H1 (cell line): ENCODE measurements at regions not wholly inside any gene's neighbourhood (a gene's known extent, or its start where the extent isn't known, plus 50 kb on each side); places are given as distances from the start of the nearest gene placed in this dataset.
A peak's percentile ranks its signal among the peaks of the same experiment; 100 is the strongest.

Source experiments
- CTCF ChIA-PET: fragments of 300-600 bp; sonication (Branson Sonifier 250); formaldehyde crosslinking; loops from one replicate; lab custom pipeline; 2021; ENCODE audit not compliant: partially characterized antibody; lab: Charles Lee
- POLR2A ChIA-PET: fragments of 300-600 bp; sonication (Branson Sonifier 250); formaldehyde crosslinking; loops from one replicate; lab custom pipeline; 2021; ENCODE audit warnings: inconsistent platforms; ENCODE audit not compliant: partially characterized antibody; lab: Charles Lee
- DNase-seq, 2 experiments: peaks; one replicate each; pipeline versions ENCODE4 v3.0.0 to v3.0.0-alpha.2; 2010 to 2022; ENCODE audit warnings: low spot score in 2 of 2, low read depth in 1 of 2, mixed read lengths in 1 of 2
- FAIRE-seq: peaks from 2 replicates; lab custom pipeline; 2011; peaks lifted over from hg19 to GRCh38; lab: Jason Lieb, UNC
- H2AFZ ChIP-seq: 2 replicates; pipeline ENCODE4 v1.8.1; 2012; ENCODE audit warnings: low read length, inconsistent platforms
- H2AK5ac ChIP-seq: 2 replicates; pipeline ENCODE4 v1.6.1; 2013; ENCODE audit warnings: low read depth, low read length
- H2BK120ac ChIP-seq: replicated peaks from 2 replicates; pipeline ENCODE3; 2013; ENCODE audit warnings: low read depth, low read length, inconsistent platforms
- H2BK12ac ChIP-seq: 2 replicates; pipeline ENCODE4 v1.6.1; 2013; ENCODE audit warnings: low read depth, low read length
- H2BK15ac ChIP-seq: 2 replicates; pipeline ENCODE4 v1.6.1; 2013; ENCODE audit warnings: low read length
- H2BK20ac ChIP-seq: 2 replicates; pipeline ENCODE4 v1.6.1; 2013; ENCODE audit warnings: low read length
- H2BK5ac ChIP-seq: 2 replicates; pipeline ENCODE4 v1.6.1; 2013; ENCODE audit warnings: low read depth, low read length
- H3K14ac ChIP-seq: 2 replicates; pipeline ENCODE4 v1.6.1; 2013; ENCODE audit warnings: inconsistent platforms; ENCODE audit not compliant: insufficient read length
- H3K18ac ChIP-seq: 2 replicates; pipeline ENCODE4 v1.6.1; 2013; ENCODE audit warnings: low read length; ENCODE audit errors: extremely low read depth
- H3K23ac ChIP-seq: 2 replicates; pipeline ENCODE4 v1.6.1; 2013; ENCODE audit warnings: inconsistent platforms; ENCODE audit not compliant: insufficient read length
- H3K23me2 ChIP-seq: 2 replicates; pipeline ENCODE4 v1.6.1; 2013; ENCODE audit warnings: low read depth, low read length
- H3K27ac ChIP-seq: 2 replicates; pipeline ENCODE4 v1.6.1; 2011; ENCODE audit warnings: low read depth, low read length, inconsistent platforms
- H3K27me3 ChIP-seq, 4 experiments: replicated peaks in 1 of 4; 1 replicate in 1 of 4; 2 replicates in 3 of 4; pipeline versions ENCODE4 v1.6.1 to v1.8.1; 2011 to 2013; ENCODE audit warnings: low read length in 3 of 4, mild to moderate bottlenecking in 3 of 4, inconsistent platforms in 2 of 4, mixed read lengths in 2 of 4, moderate library complexity in 1 of 4; ENCODE audit not compliant: control insufficient read depth in 3 of 4, insufficient read depth in 3 of 4; ENCODE audit errors: extremely low read depth in 1 of 4
- H3K36me3 ChIP-seq, 4 experiments: 2 replicates each; pipeline versions ENCODE4 v1.6.1 to v1.8.1; 2011 to 2013; ENCODE audit warnings: mild to moderate bottlenecking in 4 of 4, low read length in 3 of 4, moderate library complexity in 2 of 4, control low read depth in 1 of 4, inconsistent platforms in 1 of 4; ENCODE audit not compliant: insufficient read depth in 4 of 4, control insufficient read depth in 2 of 4
- H3K4ac ChIP-seq: replicated peaks from 2 replicates; pipeline ENCODE3; 2013; ENCODE audit warnings: low read length, low read depth, mixed read lengths, inconsistent platforms; ENCODE audit not compliant: insufficient read length
- H3K4me1 ChIP-seq, 4 experiments: replicated peaks in 1 of 4; 1 replicate in 1 of 4; 2 replicates in 3 of 4; pipeline versions ENCODE4 v1.6.1 to v1.8.1; 2011 to 2013; ENCODE audit warnings: low read length in 3 of 4, inconsistent platforms in 2 of 4, mixed read lengths in 1 of 4; ENCODE audit not compliant: insufficient read depth in 4 of 4, control insufficient read depth in 3 of 4
- H3K4me2 ChIP-seq, 2 experiments: 2 replicates each; pipeline versions ENCODE4 v1.6.1 to v1.8.1; 2011 to 2013; ENCODE audit warnings: low read depth in 2 of 2, low read length in 2 of 2, control low read depth in 1 of 2, inconsistent platforms in 1 of 2, mild to moderate bottlenecking in 1 of 2; ENCODE audit not compliant: insufficient read depth in 1 of 2
- H3K4me3 ChIP-seq, 4 experiments: fragments of 200-600, 300-600 bp in 1 of 4; sonication (generic), shearing (Covaris generic), sonication (Bioruptor Twin) in 1 of 4; 2 replicates each; pipeline versions ENCODE4 v1.5.1 to v1.8.1; 2011 to 2016; ENCODE audit warnings: low read length in 4 of 4, low read depth in 3 of 4, control low read depth in 2 of 4, inconsistent platforms in 2 of 4, mild to moderate bottlenecking in 2 of 4, mixed read lengths in 1 of 4, moderate library complexity in 1 of 4; ENCODE audit not compliant: insufficient read depth in 2 of 4; ENCODE audit errors: extremely low read depth in 1 of 4
- H3K56ac ChIP-seq: replicated peaks from 2 replicates; pipeline ENCODE3; 2013; ENCODE audit warnings: low read depth, mild to moderate bottlenecking, mixed read lengths, low read length, inconsistent platforms; ENCODE audit not compliant: insufficient read length
- H3K79me1 ChIP-seq: 2 replicates; pipeline ENCODE4 v1.6.1; 2013; ENCODE audit warnings: low read depth, low read length, control low read depth
- H3K79me2 ChIP-seq, 2 experiments: 2 replicates each; pipeline versions ENCODE4 v1.6.1 to v1.8.1; 2012 to 2013; ENCODE audit warnings: low read length in 2 of 2, mild to moderate bottlenecking in 2 of 2, inconsistent platforms in 1 of 2; ENCODE audit not compliant: insufficient read depth in 2 of 2, control insufficient read depth in 1 of 2
- H3K9ac ChIP-seq, 4 experiments: replicated peaks in 1 of 4; 1 replicate in 1 of 4; 2 replicates in 3 of 4; pipeline versions ENCODE4 v1.6.1 to v1.8.1; 2011 to 2013; ENCODE audit warnings: low read depth in 3 of 4, low read length in 3 of 4, control low read depth in 2 of 4, mild to moderate bottlenecking in 2 of 4, moderate library complexity in 2 of 4, inconsistent platforms in 1 of 4; ENCODE audit errors: extremely low read depth in 1 of 4
- H3K9me3 ChIP-seq, 2 experiments: 2 replicates each; pipeline versions ENCODE4 v1.6.1 to v1.8.1; 2012 to 2013; ENCODE audit warnings: mild to moderate bottlenecking in 2 of 2, moderate library complexity in 2 of 2, control low read depth in 1 of 2, inconsistent platforms in 1 of 2, low read depth in 1 of 2, low read length in 1 of 2, mixed read lengths in 1 of 2; ENCODE audit not compliant: insufficient read depth in 2 of 2
- H4K20me1 ChIP-seq, 2 experiments: replicated peaks in 1 of 2; 2 replicates each; pipeline versions ENCODE3 to v1.8.1; 2011 to 2013; ENCODE audit warnings: inconsistent platforms in 2 of 2, low read length in 2 of 2, mild to moderate bottlenecking in 1 of 2; ENCODE audit not compliant: insufficient read depth in 2 of 2, control insufficient read depth in 1 of 2
- H4K5ac ChIP-seq: 2 replicates; pipeline ENCODE4 v1.6.1; 2013; ENCODE audit warnings: low read length, low read depth, mixed read lengths, inconsistent platforms; ENCODE audit not compliant: insufficient read length
- H4K8ac ChIP-seq: 2 replicates; pipeline ENCODE4 v1.8.0; 2013; ENCODE audit warnings: mild to moderate bottlenecking, moderate library complexity, low read length, inconsistent platforms; ENCODE audit not compliant: insufficient read depth; ENCODE audit errors: extremely low read depth
- H4K91ac ChIP-seq: replicated peaks from 2 replicates; pipeline ENCODE3; 2013; ENCODE audit warnings: low read length, mixed read lengths, inconsistent platforms; ENCODE audit not compliant: insufficient read length
- BRCA1 ChIP-seq: IDR thresholded peaks from 2 replicates; pipeline ENCODE4 v1.6.1; 2012; ENCODE audit warnings: low read depth, low read length, improper control_type of control experiment
- CBX8 ChIP-seq: fragments of 300-800, 300-1000 bp; sonication (generic); IDR thresholded peaks from 2 replicates; pipeline ENCODE4 v1.7.1; 2016; ENCODE audit warnings: low read depth, low read length, borderline replicate concordance
- EZH2 ChIP-seq: fragments of 200-600 bp; sonication (generic); IDR thresholded peaks from 2 replicates; pipeline ENCODE4 v1.7.1; 2012; ENCODE audit warnings: low read depth, mild to moderate bottlenecking, moderate library complexity, low read length, inconsistent platforms; ENCODE audit not compliant: severe bottlenecking
- GTF2F1 ChIP-seq: IDR thresholded peaks from 2 replicates; pipeline ENCODE4 v1.6.1; 2012; ENCODE audit warnings: low read depth, low read length, improper control_type of control experiment, borderline replicate concordance
- HDAC2 ChIP-seq, 2 experiments: fragments of 300-600 bp in 1 of 2; sonication (generic) in 1 of 2; IDR thresholded peaks; 2 replicates each; pipeline ENCODE4 v1.6.1; 2011 to 2012; ENCODE audit warnings: low read depth in 2 of 2, low read length in 2 of 2, mild to moderate bottlenecking in 2 of 2, moderate library complexity in 2 of 2, borderline replicate concordance in 1 of 2, inconsistent platforms in 1 of 2
- JUN ChIP-seq: IDR thresholded peaks from 2 replicates; pipeline ENCODE4 v1.6.1; 2011; ENCODE audit warnings: low read depth, mild to moderate bottlenecking, improper control_type of control experiment, low read length
- POU5F1 ChIP-seq: IDR thresholded peaks from 2 replicates; pipeline ENCODE4 v1.6.1; 2011; ENCODE audit warnings: low read depth, mild to moderate bottlenecking, low read length, moderate library complexity
- RNF2 ChIP-seq: fragments of 200-900, 300-1000 bp; sonication (generic); IDR thresholded peaks from 2 replicates; pipeline ENCODE4 v1.7.1; 2016; ENCODE audit warnings: borderline replicate concordance, low read depth, mild to moderate bottlenecking, antibody characterized with exemption, low read length; ENCODE audit not compliant: poor library complexity, severe bottlenecking; ENCODE audit errors: missing control alignments
- WGBS, 2 experiments: shearing (Covaris generic) in 1 of 2; methylation state at CpG; one replicate each; pipeline versions ENCODE4 v1.1.6 to v1.1.7; 2013 to 2015; ENCODE audit warnings: low lambda C conversion rate in 2 of 2, mixed read lengths in 2 of 2, inconsistent platforms in 1 of 2, low coverage in 1 of 2, missing lambda C conversion rate in 1 of 2; ENCODE audit not compliant: insufficient replicate concordance in 2 of 2, insufficient coverage in 1 of 2, insufficient read length in 1 of 2; ENCODE audit errors: extremely low coverage in 1 of 2, missing lambda C conversion rate in 1 of 2; 5-methylcytosine and 5-hydroxymethylcytosine counted together
- TF ChIP-seq, protein P1 (sequence below): IDR thresholded peaks from 2 replicates; pipeline ENCODE4 v1.6.1; 2012; ENCODE audit warnings: inconsistent platforms
- TF ChIP-seq, protein P2 (sequence below): IDR thresholded peaks from 2 replicates; pipeline ENCODE4 v1.6.1; 2012; ENCODE audit warnings: low read length, inconsistent platforms

DNA sequence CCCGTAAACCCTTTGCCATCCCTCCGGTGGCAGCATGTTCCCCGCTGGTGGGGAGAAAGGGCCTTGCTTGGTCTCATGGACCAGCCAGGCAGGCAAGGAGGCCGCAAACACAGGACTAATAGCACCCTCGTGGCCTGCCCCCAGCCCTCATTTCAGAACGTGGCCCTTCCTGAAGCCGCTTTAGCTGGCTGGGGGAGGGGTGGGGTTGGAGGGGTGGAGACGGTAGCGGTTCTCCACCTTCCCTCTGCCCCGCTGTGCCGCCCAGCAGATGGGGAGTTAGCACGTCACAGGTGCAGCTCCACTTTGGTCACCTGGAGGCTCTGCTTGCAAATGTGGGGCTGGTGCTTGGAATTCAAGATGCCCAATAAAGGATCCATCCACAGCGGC, 59.3 kb upstream of the URI1 start:
- Histone ChIP-seq H3K4me2 (peak overlapping the region in 1 of 2 experiments; percentile 28; a peak in 1 of 4 replicates), H3K9ac (no peak overlapping the region), H4K8ac (no peak overlapping the region), H4K91ac (no peak overlapping the region), H3K27me3 (no peaks in the 10 kb centered on the region), H2BK15ac (no peak overlapping the region), H2BK20ac (0 out of 2 replicates have a peak overlapping the region, but pooled peaks have one; percentile 40), H3K23me2 (no peaks in the 10 kb centered on the region; the same call in 1 of the 2 replicates), H3K36me3 (no peaks in the 10 kb centered on the region), H2BK5ac (no peak overlapping the region), H2AFZ (peak overlapping the region; percentile 58; the same call in 1 of the 2 replicates), H3K79me2 (no peaks in the 10 kb centered on the region), H3K18ac (no peak overlapping the region), H3K4ac (no peak overlapping the region), H3K4me3 (no peak overlapping the region), H3K23ac (no peak overlapping the region), H3K9me3 (no peaks in the 10 kb centered on the region), H3K56ac (no peak overlapping the region), H3K79me1 (no peaks in the 10 kb centered on the region), H2BK12ac (no peak overlapping the region; the same call in 1 of the 2 replicates), H4K20me1 (no peaks in the 10 kb centered on the region), H2BK120ac (no peak overlapping the region), H3K4me1 (peaks cover 0 to 8% (median 1%) of the 10 kb centered on the region in 4 experiments; a peak in 3 of 7 replicates), H4K5ac (no peak overlapping the region), H3K27ac (no peak overlapping the region), H2AK5ac (no peak overlapping the region), H3K14ac (no peak overlapping the region)
- CTCF ChIA-PET, result interaction anchor here (1.1 to 2.3 kb wide), 6 partner anchors 8 to 225 kb away, joined by 3 to 9 read pairs (median 3); no protein-coding TSS in a partner anchor
- 67% methylated on average over 13 of the region's 13 CpGs; no CpG with 5 or more reads in 1 of the 2 experiments for WGBS, 2 experiments
- FAIRE-seq (no peak), DNase-seq (peak in 1 of 2 experiments; percentile 53)
- POLR2A ChIA-PET, result interaction anchor here (1.2 kb wide), 1 partner anchor 76 kb away, joined by 3 read pairs; no protein-coding TSS in a partner anchor
- TF ChIP-seq HDAC2 (IDR thresholded peaks at IDR 0.05; ENCODE audit: borderline replicate concordance in 1 of 2, low read depth in 2 of 2, low read length in 2 of 2), result no peak
- TF ChIP-seq RNF2, result no peak
- TF ChIP-seq, protein P1, sequence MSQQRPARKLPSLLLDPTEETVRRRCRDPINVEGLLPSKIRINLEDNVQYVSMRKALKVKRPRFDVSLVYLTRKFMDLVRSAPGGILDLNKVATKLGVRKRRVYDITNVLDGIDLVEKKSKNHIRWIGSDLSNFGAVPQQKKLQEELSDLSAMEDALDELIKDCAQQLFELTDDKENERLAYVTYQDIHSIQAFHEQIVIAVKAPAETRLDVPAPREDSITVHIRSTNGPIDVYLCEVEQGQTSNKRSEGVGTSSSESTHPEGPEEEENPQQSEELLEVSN, result no peak
- TF ChIP-seq POU5F1, result no peak
- no peak for TF ChIP-seq BRCA1
- TF ChIP-seq, protein P2, sequence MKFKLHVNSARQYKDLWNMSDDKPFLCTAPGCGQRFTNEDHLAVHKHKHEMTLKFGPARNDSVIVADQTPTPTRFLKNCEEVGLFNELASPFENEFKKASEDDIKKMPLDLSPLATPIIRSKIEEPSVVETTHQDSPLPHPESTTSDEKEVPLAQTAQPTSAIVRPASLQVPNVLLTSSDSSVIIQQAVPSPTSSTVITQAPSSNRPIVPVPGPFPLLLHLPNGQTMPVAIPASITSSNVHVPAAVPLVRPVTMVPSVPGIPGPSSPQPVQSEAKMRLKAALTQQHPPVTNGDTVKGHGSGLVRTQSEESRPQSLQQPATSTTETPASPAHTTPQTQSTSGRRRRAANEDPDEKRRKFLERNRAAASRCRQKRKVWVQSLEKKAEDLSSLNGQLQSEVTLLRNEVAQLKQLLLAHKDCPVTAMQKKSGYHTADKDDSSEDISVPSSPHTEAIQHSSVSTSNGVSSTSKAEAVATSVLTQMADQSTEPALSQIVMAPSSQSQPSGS, result no peak
- no peak for TF ChIP-seq GTF2F1
- TF ChIP-seq JUN, result no peak
- no peak for TF ChIP-seq CBX8
- TF ChIP-seq EZH2, result no peak
